HG02981 (cell line): ENCODE measurements at regions not wholly inside any gene's neighbourhood (a gene's known extent, or its start where the extent isn't known, plus 50 kb on each side); places are given as distances from the start of the nearest gene placed in this dataset.

ENCODE experiments used
- ATAC-seq: cut with Tn5 transposase; IDR thresholded peaks from one replicate; pipeline ENCODE4 v1.9.1; 2021; ENCODE audit warnings: mild to moderate bottlenecking, moderate library complexity; ENCODE audit not compliant: unreplicated experiment

DNA sequence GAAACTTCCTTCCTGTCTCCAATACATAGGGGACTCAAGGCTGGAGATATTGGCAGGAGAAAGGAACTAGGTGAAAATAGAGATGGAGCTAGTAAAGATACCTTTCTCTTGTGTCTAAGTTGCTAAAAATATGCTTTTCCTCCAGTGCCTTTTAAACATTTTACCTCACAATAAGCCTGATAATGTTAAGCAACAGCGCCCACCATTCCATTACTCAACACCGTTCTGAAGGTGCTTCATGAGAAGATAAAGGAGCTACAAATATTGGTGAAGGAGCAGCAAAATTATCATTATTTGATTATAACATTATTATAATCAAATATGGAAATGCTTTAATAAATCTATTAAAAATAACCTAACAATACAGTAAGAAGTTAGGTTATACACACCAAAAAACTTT lies 83.6 kb upstream of the BARX2 start:
- no peak for ATAC-seq

DNA sequence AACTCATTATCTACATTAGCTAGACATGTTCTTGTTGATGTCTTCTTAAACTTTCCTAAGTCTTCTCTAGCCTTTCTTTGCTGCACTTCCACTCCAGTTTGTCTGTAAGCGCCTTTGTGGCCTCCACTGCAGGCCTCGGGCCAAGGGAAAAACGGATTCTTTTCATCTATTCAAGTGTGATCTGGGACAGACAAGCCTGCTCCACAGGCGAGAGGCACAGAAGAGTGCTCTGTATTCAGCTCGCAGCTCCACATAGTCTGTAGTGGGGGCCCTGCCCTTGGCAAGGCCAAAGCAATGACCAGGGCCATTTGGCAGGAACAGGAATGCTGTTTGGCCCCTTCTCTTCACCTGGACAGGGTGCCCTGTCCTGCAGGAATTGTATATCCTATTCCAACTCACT lies 84.1 kb upstream of the BARX2 start:
- ATAC-seq: no peak

DNA sequence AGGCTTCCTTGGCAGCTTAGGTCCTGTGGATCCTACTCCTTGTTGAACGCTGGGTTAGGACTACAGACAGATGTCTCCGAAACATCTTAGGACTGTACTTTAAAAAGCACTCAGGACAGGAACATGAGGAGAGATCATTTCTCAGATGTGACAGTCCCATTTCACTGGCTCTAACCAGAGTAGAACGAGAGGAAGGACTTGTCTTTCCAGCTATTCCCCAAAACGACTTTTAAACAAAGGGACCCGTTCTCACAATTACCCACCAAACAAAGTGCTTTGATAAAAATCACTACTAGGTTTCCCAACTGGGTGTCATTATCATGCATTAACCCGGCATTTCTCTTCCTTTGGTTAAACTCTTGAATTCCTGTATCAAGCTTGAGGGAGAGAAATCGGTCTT lies 84.7 kb upstream of the BARX2 start:
- ATAC-seq: no peak

DNA sequence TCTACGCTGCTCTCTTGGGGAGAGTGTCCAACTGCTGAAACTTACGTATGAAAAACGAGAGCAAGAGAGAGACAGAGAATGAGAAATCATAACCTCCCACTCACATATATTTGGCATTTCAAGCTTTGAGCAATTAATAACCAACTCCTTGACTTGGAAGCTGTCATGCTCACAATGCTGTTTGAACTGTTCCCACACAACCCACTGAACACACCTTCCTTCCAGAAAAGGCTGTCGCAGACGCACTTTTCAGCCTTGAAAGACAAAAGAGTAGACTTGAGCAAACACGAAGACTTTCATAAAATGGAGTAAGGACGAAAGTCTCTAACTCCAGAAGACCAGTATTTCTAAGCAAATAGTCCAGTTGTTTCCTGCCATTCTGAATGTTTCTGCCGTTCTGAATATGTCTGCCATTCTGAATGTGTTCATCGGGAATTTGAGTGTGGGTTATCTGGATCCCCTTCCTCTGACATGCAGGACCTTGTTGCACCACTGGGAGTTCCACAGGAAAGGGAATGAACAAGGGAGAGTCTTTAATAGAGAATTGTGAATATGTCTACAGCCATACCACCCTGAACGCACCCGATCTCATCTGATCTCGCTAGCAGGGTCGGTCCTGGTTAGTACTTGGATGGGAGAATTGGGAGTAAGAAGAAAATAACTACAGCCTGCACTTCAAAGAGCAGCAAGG lies 86.2 kb upstream of the BARX2 start:
- no peak for ATAC-seq

DNA sequence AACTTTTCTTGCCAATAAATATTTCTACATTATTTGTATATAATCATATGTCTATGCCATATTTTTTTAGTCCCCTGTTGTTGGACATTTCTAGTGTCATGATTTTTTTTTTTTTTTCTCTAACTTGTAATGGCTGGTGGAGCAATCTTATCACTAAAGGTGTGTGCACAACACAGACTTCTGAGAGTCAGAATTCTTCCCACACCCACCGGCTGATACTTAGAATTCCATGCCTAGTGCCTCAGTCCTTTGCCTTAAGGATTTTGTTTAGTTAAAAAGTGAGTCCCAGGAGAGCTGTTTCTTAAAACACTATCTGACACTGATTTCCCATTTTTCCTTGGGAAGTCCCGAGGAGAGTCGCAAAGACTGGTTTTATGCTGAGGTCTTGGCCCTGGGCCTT lies 87.7 kb upstream of the BARX2 start:
- ATAC-seq: no peak

DNA sequence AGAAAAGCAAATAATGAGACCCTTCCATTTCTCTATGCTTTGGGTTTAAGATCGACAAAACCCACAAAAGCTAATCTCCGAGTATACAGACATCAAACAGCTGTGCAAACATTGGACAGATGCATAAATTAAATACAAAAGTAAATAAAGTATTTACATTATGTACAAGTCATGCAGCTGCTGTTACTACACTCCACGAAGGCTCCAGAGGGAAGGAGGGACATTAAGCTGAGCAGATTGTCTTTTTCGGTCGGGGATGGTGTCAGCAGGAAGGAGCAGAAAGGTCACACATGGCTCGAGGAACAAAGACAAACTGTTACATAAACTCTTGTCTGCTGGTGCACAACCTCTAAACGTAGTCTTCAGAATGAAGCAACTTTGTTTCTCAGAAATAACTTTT lies 88.8 kb upstream of the BARX2 start:
- no peak for ATAC-seq

DNA sequence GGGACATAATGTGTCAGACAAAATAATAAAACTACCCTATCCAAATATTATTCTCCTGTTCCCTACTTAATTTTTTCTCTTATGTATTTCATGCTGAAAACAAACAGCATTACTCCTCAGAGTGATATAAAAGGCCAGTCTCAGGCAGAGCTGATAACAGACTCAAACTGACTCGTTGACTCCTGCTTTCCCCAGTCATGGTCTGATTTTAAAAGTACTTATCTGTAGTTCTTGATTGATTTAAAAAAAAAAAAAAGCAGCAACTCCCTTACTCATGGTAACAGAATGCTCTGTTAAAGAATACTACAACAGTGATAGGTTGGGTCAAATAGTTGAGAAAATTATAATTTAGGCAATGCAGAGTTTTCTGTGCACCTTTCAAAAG lies 90.3 kb upstream of the BARX2 start:
- ATAC-seq: no peak

DNA sequence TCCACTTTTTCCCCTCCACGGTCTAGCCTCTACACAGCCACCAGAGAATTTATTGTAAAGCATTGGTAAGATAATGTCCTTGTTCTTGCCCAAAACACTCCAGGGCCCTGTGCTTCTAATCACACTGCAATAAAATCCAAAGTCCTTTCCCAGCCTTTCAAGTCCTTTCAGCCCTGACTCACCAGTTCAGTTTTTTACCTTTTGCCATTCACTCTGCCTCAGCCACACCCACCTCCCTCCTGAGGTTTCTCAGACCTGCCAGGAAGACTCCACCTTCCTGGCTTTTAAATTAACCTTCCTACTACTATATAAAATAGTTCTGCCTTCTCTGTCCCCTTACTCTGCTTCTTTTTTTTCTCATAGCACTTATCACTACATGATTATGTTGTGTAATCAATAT lies 91.0 kb upstream of the ARHGAP32 start:
- ATAC-seq: no peak

DNA sequence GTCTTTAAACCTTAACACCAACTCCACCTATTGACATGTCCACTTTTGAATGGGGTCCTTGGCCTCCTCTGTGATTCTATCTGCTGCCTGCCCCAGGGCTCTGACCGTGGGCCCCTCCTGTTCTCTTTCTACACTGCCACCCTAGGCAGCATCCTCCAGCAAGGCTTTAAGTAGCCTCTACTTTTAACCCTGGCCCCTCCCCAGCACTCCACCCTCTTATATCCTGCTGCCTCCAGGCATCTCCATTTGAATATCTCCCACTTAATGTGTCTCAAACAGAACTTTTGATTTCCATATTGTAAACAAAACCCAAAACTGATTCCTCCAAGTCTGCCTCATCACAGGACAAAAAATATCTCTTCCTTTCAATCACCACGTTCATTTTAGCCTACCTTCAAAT lies 90.5 kb upstream of the ARHGAP32 start:
- ATAC-seq: no peak

DNA sequence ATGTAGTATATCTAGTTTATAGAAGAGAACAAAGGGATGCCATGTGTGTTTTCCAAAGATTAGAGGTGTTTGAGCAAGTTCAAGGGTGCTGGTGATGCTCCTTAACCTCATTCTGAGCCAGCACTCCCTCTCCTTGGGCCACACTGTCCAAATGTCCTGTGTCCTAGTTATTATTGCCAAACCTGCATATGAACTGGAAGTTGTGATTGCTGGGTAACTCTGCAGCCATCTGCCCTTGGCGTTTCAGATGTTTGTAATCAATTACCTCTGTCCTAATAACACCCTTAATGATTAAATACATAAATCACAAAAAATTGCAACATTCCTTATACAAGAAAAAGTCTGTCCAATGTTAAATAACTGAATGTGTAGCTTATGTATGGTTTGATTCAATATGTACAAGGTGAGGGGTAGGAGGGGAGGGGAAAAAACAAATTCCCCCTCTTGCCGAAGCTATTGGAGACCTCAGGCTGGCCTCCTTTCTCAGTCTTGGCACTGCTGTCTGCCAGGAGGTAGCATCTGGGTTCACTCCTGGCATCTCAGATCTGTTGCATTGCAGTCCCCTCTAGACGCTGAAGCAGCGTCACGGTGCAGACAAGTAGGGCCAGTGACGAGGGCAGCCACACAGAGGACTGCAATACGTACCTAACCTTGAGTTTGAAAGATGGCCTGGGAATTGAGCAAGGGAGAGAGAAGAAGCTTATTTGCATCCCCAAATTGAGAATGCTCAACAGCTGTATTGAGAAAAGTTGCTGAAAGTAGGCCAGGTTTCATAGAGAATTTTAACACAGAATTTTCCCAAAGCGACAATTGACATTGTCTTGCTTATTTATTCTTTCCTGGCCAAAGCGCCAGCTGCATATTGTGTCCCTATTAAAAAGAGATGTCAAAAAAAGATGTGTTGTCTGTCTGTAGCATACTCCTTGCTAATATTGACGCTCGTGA lies 89.6 kb upstream of the ARHGAP32 start:
- no peak for ATAC-seq

DNA sequence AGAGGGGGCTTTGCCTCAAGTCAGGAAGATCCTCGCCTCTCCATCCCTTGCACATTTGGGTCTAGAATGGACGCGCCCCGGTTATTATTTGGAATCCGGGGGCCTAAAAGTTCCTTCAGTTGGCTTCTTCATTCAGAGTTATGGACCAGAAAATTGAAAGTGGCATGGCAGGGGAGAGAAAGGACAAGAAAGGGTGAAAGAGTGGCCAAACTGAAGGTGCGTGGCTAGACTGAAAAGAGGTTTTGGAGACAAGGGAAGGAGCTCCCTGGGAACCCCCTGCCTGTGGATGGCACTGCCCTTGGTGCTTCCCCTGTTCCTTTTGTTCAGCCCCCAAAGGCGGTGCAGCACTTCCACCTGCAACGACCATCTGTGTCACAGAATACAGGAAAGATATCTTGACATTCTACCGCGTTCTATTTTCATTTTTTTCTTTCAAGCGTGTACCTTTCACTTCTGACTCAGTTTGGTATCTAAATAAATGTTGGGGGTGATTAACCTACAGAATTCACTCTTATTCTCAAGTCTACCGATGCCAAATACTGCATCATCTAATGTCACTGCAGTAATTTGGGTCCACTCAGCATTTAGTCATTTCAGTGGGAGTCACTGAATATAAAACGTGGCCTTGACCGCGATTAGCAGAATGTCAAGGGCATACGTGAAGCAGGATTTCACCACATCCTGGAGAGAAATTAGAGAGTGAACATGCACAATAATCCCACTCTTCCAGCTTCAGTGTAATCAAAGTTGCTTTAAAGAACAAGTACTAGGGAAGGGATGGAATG lies 88.1 kb upstream of the ARHGAP32 start:
- no peak for ATAC-seq

DNA sequence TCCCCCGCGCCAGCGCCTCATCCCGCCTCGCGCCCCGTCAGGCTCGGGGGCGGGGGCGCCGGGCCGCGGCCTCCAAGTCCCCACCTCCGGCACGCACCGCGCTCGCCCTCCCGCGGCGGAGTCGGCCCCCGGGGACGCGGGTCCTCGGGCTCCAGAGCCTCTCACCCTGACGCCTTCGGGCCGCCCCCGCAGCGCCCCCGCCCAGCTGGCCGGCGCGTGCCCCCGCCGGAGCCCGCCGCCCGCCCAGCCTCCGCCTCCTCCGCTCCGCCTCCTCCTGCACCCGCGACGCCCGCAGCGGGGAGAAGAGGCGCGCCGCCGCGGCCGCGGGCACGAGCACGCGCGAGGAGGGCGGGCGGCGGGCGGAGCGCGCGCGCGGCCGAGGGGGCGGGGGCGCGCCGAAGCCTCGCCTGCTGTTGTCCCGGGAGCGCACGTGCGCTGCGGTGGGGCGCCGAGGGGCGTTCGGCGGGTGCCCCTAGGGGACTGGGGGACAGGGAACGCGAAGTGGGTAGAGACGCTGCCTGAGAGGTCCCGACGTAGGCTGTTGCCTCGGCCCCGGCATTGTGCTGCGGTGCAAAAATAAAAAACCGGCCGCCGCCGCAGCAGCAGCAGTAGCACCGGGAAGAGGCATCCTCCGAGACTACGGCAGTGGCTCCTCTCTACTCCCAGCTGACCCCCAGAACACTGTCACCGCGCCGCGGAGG lies 87.4 kb upstream of the ARHGAP32 start:
- peak; percentile 53 for ATAC-seq

DNA sequence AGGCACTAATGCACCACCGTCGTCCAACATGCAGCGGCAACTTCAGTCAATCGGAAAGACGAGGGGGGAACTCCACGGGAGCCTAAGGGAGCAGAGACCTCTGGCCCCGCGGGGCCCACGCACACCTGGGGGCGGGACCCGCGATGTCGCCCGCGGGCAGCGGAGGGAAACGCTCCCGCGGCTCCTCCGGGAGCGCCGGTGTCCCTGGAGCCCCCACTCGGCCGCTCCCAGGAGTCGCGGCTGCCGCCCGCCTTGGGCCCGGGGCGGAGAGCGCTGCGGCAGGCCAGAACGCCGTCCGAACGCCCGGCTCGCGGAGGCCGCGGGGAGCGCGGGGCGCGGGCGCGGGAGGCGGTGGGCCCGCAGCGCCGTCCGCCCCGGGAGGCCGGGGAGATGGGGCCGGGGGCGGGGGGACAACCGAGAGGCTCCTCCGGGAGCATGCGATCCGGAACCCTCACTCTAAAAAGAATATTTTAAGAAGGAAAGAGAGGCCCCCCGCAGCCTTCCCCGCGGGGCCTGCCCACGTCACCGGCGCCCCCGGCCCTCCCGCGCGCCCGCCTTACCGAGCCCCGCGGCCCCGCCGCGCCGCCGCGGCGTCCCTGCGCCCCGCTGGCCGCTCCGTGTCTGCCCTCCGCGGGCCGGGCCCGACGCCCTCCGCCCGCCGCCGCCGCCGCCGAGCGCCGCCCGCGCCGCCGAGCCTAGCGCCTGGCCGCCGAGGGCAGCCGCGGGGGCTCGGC lies 86.6 kb upstream of the ARHGAP32 start:
- peak; percentile 15 for ATAC-seq

DNA sequence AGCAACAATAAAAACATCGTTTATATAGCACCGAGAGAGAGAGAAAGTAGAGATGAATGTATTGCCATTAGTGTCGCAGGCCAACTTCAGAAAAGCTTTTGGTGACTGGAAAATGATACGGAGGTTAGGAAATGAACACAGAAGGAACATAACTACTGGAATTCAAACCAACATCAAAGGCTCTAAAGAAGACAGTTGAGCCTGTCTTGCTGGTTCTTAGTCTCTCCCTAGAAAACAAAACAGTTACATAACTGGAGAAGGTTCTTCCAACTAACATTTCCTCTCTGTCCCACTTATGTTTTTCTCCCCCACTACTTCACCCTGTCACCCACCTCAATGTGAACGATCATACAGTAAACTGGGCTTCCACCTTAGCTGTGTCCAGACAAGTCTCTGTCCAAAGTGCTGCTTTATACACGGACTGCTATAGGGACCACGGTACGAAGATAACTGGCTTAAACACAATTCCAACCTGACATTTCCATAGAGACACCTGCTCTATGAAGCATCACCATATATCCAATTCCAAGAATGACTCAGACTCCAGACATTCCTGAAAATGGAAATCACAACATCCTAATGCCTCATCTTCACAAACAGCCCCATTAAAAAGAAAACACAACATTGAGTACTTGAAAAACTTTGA lies 85.2 kb upstream of the ARHGAP32 start:
- no peak for ATAC-seq

DNA sequence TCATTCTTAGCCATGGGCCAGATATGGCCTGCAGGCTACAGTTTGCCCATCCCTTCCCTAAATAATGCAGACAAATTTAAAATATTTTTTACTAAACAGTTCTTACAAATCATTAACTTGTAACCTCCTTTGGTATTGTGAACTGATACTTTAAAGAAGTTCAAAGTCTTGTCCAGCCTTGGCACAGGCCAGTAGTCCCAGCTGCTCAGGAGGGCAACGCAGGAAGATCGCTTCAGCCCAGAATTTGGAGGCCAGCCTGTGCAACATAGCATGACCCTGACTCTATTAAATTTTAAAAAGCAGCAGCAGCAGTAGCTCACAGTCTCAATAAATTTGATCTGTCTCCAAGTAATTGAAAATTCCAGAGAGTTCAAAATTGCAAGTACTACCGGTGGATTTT lies 83.7 kb upstream of the ARHGAP32 start:
- ATAC-seq: no peak

DNA sequence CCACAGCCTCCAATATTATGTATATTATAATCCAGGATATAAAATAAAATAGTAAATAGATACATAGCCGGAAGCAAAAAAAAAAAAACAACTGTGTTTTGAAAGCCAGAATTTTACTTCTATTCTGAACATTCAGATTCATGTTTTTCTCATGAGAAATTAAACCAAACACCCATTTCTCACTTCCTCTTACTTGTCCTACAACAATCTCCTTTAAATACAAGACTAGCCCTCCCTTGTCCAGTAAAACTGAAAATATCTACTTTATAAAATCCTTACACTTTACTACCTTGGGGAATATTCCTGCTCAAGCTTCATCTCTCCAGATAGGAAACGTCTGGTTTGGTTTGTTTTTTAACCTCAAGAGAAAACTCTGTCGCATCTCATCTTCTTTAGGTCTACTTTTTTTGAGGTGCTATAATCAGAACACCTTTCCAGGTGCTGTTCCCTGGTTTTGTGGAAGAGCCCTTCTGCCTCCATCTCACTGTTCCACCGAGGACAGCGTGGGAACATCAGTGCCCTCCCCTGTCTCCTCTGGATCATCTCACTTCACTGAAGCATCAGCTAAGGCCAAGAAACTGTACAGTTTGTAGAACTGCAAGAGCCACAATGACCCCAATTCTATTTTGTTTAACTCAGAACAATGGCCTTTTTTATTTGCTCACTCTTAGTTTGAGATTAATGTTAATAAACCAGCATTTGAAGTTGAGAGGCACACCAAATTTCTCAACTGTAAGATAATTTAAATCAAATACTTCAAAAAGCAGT lies 82.0 kb upstream of the ARHGAP32 start:
- no peak for ATAC-seq

DNA sequence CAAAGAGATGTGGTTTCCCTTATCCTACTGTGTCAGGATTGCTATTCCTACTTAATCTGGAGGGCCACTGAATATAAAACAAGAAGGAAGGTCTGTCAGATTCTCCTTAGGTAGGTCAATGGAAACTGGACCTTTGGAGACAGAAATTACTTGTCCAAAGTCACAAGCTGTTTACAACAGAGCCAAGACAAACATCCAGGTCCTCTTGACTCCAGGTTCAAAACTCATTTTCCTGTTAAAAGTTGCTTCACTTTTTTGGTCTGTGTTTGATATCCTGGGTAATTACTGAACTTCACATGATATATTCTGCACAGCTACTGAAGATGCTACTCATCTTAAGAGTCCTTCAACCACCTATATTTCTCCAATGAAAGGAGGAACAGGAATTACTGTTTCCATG lies 81.2 kb upstream of the ARHGAP32 start:
- ATAC-seq: no peak

DNA sequence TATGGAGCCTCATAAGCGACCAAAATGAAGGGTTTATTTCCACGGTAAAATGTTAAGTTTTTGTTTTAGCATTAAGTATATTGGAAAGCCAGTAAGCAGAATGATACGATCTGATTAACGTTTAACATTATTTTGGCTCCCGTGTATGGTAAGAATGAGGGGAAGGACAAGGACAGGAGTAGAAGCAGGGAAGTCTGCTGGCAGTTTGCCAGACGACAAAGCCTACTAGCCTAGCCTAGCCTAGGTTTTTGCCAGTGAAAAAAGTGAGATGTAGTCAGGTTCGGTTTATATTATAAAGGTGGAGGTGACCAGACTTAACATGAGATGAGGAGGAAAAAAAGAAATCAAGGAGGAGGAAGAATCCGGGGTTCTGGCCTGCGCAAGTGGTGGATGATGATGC lies 78.9 kb upstream of the ARHGAP32 start:
- no peak for ATAC-seq

DNA sequence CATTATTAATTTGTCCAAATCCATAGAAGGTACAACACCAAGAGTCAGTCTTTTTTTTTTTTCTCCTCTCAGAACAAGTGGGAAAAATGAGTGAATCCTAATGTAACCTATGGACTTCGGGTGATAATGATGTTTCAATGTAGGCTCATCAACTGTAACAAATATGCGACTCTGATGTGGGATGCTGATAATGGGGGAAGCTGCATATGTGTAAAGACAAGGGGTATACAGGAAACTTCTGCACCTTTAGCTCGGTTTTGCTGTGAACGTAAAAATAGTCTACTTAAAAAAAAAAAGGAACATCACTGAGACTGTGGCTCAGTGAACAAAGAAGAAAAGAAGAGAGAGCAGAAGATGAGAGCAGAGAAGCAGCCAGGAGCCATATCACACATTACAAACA lies 78.3 kb upstream of the ARHGAP32 start:
- no peak for ATAC-seq
